ENCODE measurements at regions not wholly inside any gene's neighbourhood (a gene's known extent, or its start where the extent isn't known, plus 50 kb on each side); places are given as distances from the start of the nearest gene placed in this dataset.

GRCh38 chr2:30072250-30072842, 74.5 kb upstream of the YPEL5 start:
- no peak for TF ChIP-seq ZBTB7A (IDR thresholded peaks at IDR 0.05; ENCODE audit: low read depth)
- no peak for TF ChIP-seq REST (IDR thresholded peaks at IDR 0.05; ENCODE audit: low read depth)
- no peak for TF ChIP-seq EP300 (IDR thresholded peaks at IDR 0.05; ENCODE audit: borderline replicate concordance)
- TF ChIP-seq FOXM1 (IDR thresholded peaks at IDR 0.05; ENCODE audit: borderline replicate concordance, low read depth): no peak
- no peak for TF ChIP-seq TCF12 (IDR thresholded peaks at IDR 0.05; ENCODE audit: low read depth)
- no peak for TF ChIP-seq EGR1 (IDR thresholded peaks at IDR 0.05)
